Endothelial cell (in vitro differentiated cells): ENCODE measurements at regions not wholly inside any gene's neighbourhood (a gene's known extent, or its start where the extent isn't known, plus 50 kb on each side); places are given as distances from the start of the nearest gene placed in this dataset.
"Not testable (repeated sequence)": the region's sequence is repeated elsewhere in the genome, so short reads cannot be mapped to it uniquely, and the experiment has no call there.

Source experiments
- DNase-seq: peaks from one replicate; pipeline ENCODE4 v3.0.0; 2021; ENCODE audit warnings: low spot score
- H3K27ac Mint-ChIP-seq: one replicate; pipeline ENCODE4 v1.8.0; 2021; ENCODE audit warnings: mixed read lengths, inconsistent platforms; ENCODE audit not compliant: unreplicated experiment
- H3K27me3 Mint-ChIP-seq: one replicate; pipeline ENCODE4 v1.8.0; 2021; ENCODE audit warnings: mild to moderate bottlenecking, moderate library complexity, mixed read lengths, inconsistent platforms; ENCODE audit not compliant: unreplicated experiment
- H3K36me3 Mint-ChIP-seq: one replicate; pipeline ENCODE4 v1.8.0; 2021; ENCODE audit warnings: mild to moderate bottlenecking, low read depth, mixed read lengths, inconsistent platforms; ENCODE audit not compliant: unreplicated experiment
- H3K4me1 Mint-ChIP-seq: one replicate; pipeline ENCODE4 v1.8.0; 2021; ENCODE audit warnings: mild to moderate bottlenecking, mixed read lengths, inconsistent platforms; ENCODE audit not compliant: unreplicated experiment
- H3K4me3 Mint-ChIP-seq: one replicate; pipeline ENCODE4 v1.8.0; 2021; ENCODE audit warnings: mild to moderate bottlenecking, mixed read lengths, inconsistent platforms; ENCODE audit not compliant: unreplicated experiment
- H3K9me3 Mint-ChIP-seq: one replicate; pipeline ENCODE4 v1.8.0; 2021; ENCODE audit warnings: mixed read lengths, inconsistent platforms; ENCODE audit not compliant: unreplicated experiment
- CTCF ChIP-seq: fragments of 200-600 bp; sonication (generic); IDR thresholded peaks from one replicate; pipeline ENCODE4 v1.5.0; 2021; ENCODE audit warnings: antibody characterized with exemption; ENCODE audit not compliant: unreplicated experiment

DNA sequence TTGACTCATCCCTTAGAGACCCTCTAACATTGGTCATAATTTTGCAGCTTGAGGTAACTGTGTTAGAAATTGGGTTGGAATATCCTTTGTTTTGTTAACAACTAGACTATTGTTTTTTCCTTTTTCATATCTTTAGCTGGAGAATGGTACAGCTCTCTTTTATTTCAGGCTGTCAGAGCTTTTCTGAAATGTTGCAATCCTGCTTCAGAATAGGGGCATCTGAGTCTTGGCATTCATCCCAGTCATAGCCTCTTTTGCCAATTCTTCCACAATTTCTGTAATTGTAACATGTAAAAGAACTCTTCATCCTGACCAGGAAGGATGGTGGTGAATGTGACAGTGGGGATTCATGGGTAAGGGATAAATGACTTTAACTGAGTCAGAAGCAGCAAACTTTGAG is 128.7 kb downstream of the FHIP1A start:
- H3K4me3 Mint-ChIP-seq: no peak overlapping the region
- H3K4me1 Mint-ChIP-seq: peaks cover 11% of the 10 kb centered on the region
- H3K36me3 Mint-ChIP-seq: no peaks in the 10 kb centered on the region
- H3K9me3 Mint-ChIP-seq: no peaks in the 10 kb centered on the region
- no peaks in the 10 kb centered on the region for H3K27me3 Mint-ChIP-seq
- TF ChIP-seq CTCF: no peak
- no peak overlapping the region for H3K27ac Mint-ChIP-seq
- no peak for DNase-seq

GRCh38 chr4:151538963-151539362 is 130.0 kb downstream of the FHIP1A start:
- no peaks in the 10 kb centered on the region for H3K27me3 Mint-ChIP-seq
- H3K27ac Mint-ChIP-seq: no peak overlapping the region
- DNase-seq: no peak
- H3K4me3 Mint-ChIP-seq: no peak overlapping the region
- H3K4me1 Mint-ChIP-seq: peaks cover 11% of the 10 kb centered on the region
- H3K36me3 Mint-ChIP-seq: no peaks in the 10 kb centered on the region
- no peak for TF ChIP-seq CTCF
- no peaks in the 10 kb centered on the region for H3K9me3 Mint-ChIP-seq

GRCh38 chr4:151540728-151541388 is 131.9 kb downstream of the FHIP1A start:
- no peak overlapping the region for H3K27ac Mint-ChIP-seq
- no peak overlapping the region for H3K4me3 Mint-ChIP-seq
- H3K9me3 Mint-ChIP-seq: no peaks in the 10 kb centered on the region
- H3K36me3 Mint-ChIP-seq: no peaks in the 10 kb centered on the region
- peaks cover 11% of the 10 kb centered on the region for H3K4me1 Mint-ChIP-seq
- DNase-seq: no peak
- TF ChIP-seq CTCF: no peak
- no peaks in the 10 kb centered on the region for H3K27me3 Mint-ChIP-seq

GRCh38 chr4:151541389-151542071 is 132.6 kb downstream of the FHIP1A start:
- Mint-ChIP-seq H3K4me1 (peaks cover 11% of the 10 kb centered on the region), H3K4me3 (no peak overlapping the region), H3K9me3 (no peaks in the 10 kb centered on the region), H3K27me3 (no peaks in the 10 kb centered on the region), H3K36me3 (no peaks in the 10 kb centered on the region), H3K27ac (no peak overlapping the region)
- no peak for DNase-seq
- TF ChIP-seq CTCF: no peak

DNA sequence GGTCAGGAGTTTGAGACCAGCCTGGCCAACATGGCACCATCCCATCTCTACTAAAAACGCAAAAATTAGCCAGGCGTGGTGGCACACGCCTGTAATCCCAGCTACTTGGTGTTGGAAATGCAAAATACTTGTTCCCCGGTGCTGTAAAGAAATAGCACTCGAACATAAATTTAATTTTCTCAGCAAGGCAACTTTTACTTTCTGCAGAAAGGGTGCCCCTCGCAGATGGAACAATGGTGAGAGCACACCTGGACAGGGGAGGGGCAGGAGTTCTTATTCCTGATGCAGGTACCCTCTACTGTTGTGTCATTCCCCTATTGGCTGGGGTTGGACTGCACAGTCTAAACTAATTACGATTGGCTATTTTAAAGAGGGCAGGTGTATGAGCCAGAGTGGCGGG is 139.7 kb downstream of the FHIP1A start:
- peaks cover 5% of the 10 kb centered on the region for H3K36me3 Mint-ChIP-seq
- H3K9me3 Mint-ChIP-seq: peaks cover 5% of the 10 kb centered on the region
- H3K27ac Mint-ChIP-seq: no peak overlapping the region
- no peak overlapping the region for H3K4me3 Mint-ChIP-seq
- DNase-seq: no peak
- no peaks in the 10 kb centered on the region for H3K27me3 Mint-ChIP-seq
- H3K4me1 Mint-ChIP-seq: no peaks in the 10 kb centered on the region
- no peak for TF ChIP-seq CTCF

DNA sequence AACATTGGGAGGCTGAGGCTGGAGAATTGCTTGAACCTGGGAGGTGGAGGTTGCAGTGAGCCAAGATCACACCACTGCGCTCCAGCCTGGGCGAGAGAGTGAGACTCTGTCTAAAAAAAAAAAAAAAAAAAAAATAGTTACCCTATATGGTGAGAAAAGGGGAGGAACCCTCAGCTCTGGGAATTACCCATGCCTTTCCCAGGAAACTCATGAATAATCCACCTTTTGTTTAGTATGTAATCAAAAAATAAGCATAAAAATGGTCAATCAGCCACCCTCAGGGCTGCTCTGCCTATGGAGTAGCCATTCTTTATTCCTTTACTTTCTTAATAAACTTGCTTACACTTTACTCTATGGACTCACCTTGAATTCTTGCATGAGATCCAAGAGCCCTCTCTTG is 140.4 kb downstream of the FHIP1A start:
- not testable (repeated sequence) for H3K27ac Mint-ChIP-seq, H3K36me3 Mint-ChIP-seq, H3K4me1 Mint-ChIP-seq, H3K4me3 Mint-ChIP-seq, DNase-seq, H3K27me3 Mint-ChIP-seq, H3K9me3 Mint-ChIP-seq
